SK-N-SH (cell line): ENCODE measurements at regions not wholly inside any gene's neighbourhood (a gene's known extent, or its start where the extent isn't known, plus 50 kb on each side); places are given as distances from the start of the nearest gene placed in this dataset.

Experiments used
- CTCF ChIP-seq: fragments of 200-600 bp; sonication (generic); IDR thresholded peaks from 2 replicates; pipeline ENCODE4 v1.6.1; 2017; ENCODE audit warnings: antibody characterized with exemption, mild to moderate bottlenecking, moderate library complexity
- MXI1 ChIP-seq: IDR thresholded peaks from 2 replicates; pipeline ENCODE4 v1.6.1; 2012; ENCODE audit warnings: mild to moderate bottlenecking, low read depth, low read length, improper control_type of control experiment
- USF2 ChIP-seq: fragments of 150-350 bp; IDR thresholded peaks from 2 replicates; pipeline ENCODE4 v1.6.1; 2017; ENCODE audit warnings: antibody characterized with exemption, low read length, low read depth, borderline replicate concordance

GRCh38 chr3:41094351-41094750 is 105.0 kb upstream of the CTNNB1 start:
- TF ChIP-seq USF2 = no peak
- TF ChIP-seq CTCF = no peak
- TF ChIP-seq MXI1 = no peak
